ENCODE measurements at regions not wholly inside any gene's neighbourhood (a gene's known extent, or its start where the extent isn't known, plus 50 kb on each side); places are given as distances from the start of the nearest gene placed in this dataset.

DNA sequence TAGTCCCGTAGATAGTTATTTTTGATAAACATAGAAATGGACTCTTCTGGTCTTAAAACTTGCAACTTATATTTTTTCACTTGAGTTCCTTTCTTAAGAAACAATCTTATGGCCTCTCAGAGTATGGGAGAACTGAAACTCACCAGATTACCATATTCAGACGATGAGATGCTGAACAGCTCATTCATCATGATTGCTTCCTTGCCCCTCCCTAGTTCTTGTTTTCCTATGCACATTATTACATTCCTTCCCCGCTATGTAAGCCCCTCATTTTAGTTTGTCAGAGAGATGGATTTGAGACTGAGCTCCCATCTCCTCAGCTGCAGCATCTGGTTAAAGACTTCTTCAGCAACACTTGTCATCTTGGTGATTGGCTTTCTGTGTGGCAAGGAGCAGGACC, 158.5 kb downstream of the SLITRK6 start:
- in situ Hi-C loops (cut with MboI; ENCODE audit: low sequenced_read_pairs in 4 of 4) (no loop called here), intact Hi-C loops (cut with DNase I; ENCODE audit: low total_unique reads) (no loop called here)
- H3K27me3 ChIP-seq: no peaks in the 10 kb centered on the region
- no peak overlapping the region for H3K27ac ChIP-seq
- no peaks in the 10 kb centered on the region for H3K9me3 ChIP-seq
- ATAC-seq (no peak), DNase-seq (no peak)
- no peaks in the 10 kb centered on the region for H3K4me1 ChIP-seq
- no peak overlapping the region for H3K4me3 ChIP-seq
- no peaks in the 10 kb centered on the region for H3K36me3 ChIP-seq
- TF ChIP-seq, protein P1, sequence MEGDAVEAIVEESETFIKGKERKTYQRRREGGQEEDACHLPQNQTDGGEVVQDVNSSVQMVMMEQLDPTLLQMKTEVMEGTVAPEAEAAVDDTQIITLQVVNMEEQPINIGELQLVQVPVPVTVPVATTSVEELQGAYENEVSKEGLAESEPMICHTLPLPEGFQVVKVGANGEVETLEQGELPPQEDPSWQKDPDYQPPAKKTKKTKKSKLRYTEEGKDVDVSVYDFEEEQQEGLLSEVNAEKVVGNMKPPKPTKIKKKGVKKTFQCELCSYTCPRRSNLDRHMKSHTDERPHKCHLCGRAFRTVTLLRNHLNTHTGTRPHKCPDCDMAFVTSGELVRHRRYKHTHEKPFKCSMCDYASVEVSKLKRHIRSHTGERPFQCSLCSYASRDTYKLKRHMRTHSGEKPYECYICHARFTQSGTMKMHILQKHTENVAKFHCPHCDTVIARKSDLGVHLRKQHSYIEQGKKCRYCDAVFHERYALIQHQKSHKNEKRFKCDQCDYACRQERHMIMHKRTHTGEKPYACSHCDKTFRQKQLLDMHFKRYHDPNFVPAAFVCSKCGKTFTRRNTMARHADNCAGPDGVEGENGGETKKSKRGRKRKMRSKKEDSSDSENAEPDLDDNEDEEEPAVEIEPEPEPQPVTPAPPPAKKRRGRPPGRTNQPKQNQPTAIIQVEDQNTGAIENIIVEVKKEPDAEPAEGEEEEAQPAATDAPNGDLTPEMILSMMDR (IDR thresholded peaks at IDR 0.05 in 4 of 5, conservative IDR thresholded peaks at IDR 0.05 in 1 of 5): no peak
- TF ChIP-seq POLR2A (IDR thresholded peaks at IDR 0.05): no peak

DNA sequence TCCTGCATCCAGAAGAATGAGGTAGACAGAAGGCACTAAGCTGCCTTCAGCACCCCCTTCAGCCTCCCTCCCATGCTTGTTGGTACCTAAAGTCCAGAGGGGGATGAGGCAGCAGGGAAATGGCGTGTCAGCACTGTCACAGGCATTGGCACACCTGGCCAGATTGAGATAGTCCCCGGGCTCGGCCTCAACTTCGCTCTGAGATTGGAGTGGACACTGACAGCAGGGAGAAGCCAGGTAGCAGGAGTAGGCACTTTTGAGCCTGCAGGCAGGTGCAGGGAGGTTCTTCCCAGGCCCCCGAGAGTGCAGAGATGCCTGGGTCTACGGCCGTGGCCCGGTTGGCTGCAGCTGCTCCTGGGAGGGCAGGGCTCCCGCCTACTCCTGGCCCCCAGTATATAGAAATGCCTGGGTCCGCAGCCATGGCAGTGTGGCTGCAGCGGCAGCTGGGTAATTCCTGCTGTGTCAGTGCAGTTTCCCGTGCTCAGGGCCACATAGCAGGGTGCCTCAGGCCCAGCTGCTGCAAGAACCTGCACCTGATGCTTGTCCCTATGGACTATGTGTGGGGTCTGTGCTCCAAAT, 160.3 kb downstream of the SLITRK6 start:
- no peak for DNase-seq
- Histone ChIP-seq H3K9me3 (no peaks in the 10 kb centered on the region), H3K27ac (no peak overlapping the region), H3K4me3 (no peak overlapping the region), H3K36me3 (no peaks in the 10 kb centered on the region), H3K27me3 (no peaks in the 10 kb centered on the region), H3K4me1 (no peaks in the 10 kb centered on the region)
- in situ Hi-C loops (cut with MboI; ENCODE audit: low sequenced_read_pairs in 4 of 4) (no loop called here), intact Hi-C loops (cut with DNase I; ENCODE audit: low total_unique reads) (no loop called here)
- ATAC-seq: no peak
- no peak for TF ChIP-seq POLR2A (IDR thresholded peaks at IDR 0.05)
- TF ChIP-seq, protein P1 (IDR thresholded peaks at IDR 0.05 in 4 of 5, conservative IDR thresholded peaks at IDR 0.05 in 1 of 5): no peak

DNA sequence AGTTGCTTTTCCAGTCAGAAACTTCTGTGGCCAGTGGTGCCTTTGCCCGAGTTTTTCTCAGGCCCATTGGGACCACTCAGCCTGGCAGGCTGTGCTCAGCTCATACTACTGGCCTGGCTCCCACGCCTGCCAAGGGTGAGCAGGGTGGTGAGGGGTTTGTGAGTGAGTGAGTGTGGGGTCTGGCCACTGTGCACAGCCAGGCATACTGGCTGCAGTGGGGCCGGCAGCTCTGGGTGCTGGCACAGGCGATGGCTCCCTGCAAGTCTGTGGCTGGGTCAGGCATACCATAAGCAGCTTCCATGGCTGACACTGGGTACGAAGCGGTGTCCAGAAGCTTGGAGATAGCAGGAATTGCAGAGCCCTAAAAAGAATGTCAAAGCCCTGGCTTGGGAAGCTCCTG, 161.0 kb downstream of the SLITRK6 start:
- DNase-seq (no peak), ATAC-seq (no peak)
- Histone ChIP-seq H3K4me1 (no peaks in the 10 kb centered on the region), H3K36me3 (no peaks in the 10 kb centered on the region), H3K4me3 (no peak overlapping the region), H3K27ac (no peak overlapping the region), H3K9me3 (no peaks in the 10 kb centered on the region), H3K27me3 (no peaks in the 10 kb centered on the region)
- intact Hi-C loops (cut with DNase I; ENCODE audit: low total_unique reads) (no loop called here), in situ Hi-C loops (cut with MboI; ENCODE audit: low sequenced_read_pairs in 4 of 4) (no loop called here)
- TF ChIP-seq POLR2A (IDR thresholded peaks at IDR 0.05): no peak
- TF ChIP-seq, protein P1 (IDR thresholded peaks at IDR 0.05 in 4 of 5, conservative IDR thresholded peaks at IDR 0.05 in 1 of 5): no peak

DNA sequence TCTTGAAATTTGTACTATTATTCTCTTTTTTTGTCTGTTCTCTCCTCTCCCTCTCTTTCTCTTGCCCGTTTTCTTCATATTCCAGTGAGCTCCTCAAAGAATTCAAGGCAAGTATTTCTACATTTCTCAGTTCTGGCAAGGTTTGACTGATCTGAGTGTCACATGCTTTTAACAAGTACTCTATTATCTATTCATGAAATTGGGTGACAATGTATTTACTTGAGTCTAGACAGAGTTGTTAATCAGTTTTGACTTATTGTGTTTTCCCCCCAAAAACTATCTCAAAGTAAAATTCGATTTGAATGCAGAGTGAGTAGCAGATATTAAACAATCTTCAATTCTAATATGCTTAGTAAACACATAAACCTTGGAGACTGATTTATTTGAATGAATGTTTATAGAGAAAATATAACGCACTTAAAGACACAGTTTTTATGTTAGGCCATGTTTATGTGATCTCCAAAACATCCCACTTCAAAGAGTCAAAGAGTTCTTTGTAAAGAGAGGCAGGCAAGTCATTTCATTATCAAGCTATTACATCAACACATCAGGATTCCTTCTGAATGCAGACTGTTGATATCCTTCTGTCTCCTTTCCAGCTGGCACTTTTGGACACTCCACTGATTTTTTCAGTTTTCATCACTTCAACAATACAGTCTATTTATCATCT, 166.6 kb downstream of the SLITRK6 start:
- TF ChIP-seq POLR2A (IDR thresholded peaks at IDR 0.05): no peak
- TF ChIP-seq, protein P1 (IDR thresholded peaks at IDR 0.05 in 4 of 5, conservative IDR thresholded peaks at IDR 0.05 in 1 of 5): no peak
- Histone ChIP-seq H3K27me3 (no peaks in the 10 kb centered on the region), H3K4me1 (no peaks in the 10 kb centered on the region), H3K9me3 (no peaks in the 10 kb centered on the region), H3K4me3 (no peak overlapping the region), H3K27ac (no peak overlapping the region), H3K36me3 (no peaks in the 10 kb centered on the region)
- no peak for DNase-seq
- in situ Hi-C loops (cut with MboI; ENCODE audit: low sequenced_read_pairs in 4 of 4): no loop called here
- intact Hi-C loops (cut with DNase I; ENCODE audit: low total_unique reads): no loop called here
- no peak for ATAC-seq
